ENCODE measurements at regions not wholly inside any gene's neighbourhood (a gene's known extent, or its start where the extent isn't known, plus 50 kb on each side); places are given as distances from the start of the nearest gene placed in this dataset.

DNA sequence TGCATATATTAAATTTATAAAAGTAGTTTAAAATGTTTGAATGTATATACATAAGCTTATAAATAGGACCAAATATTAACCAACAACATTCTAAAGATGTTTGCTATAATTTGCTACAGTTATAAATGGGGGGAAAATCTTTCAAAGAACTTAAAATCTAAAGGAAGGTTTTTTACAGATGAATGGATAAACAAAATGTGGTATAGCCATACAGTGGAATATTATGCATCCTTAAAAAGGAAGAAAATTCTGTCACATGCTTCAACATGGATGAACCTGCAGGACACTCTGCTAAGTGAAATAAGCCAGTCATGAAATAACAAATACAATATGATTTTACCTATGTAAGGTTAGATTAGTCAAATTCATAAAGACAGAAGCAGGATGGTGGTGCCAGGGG, 75.8 kb downstream of the TMEM17 start:
- H3F3A ChIP-seq (ENCODE audit: insufficient read depth, low read depth): no peaks in the 10 kb centered on the region
- ChIA-PET POLR2A (ENCODE audit: unreplicated experiment) (interaction anchor here (0.6 kb wide), 1 partner anchor 1285 kb away, joined by 9 read pairs; no protein-coding TSS in a partner anchor), CTCF (no interaction called here)
- H3K4me3 ChIP-seq: no peak overlapping the region
- no peak overlapping the region for H3K4me2 ChIP-seq
- H3K79me2 ChIP-seq (ENCODE audit: low read depth): no peaks in the 10 kb centered on the region
- BruUV-seq (replicated peaks): no TSS peak
- H3K27ac ChIP-seq: no peak overlapping the region
- TF ChIP-seq EZH2 (IDR thresholded peaks at IDR 0.05; ENCODE audit: low read depth) (no peak), CTCF (conservative IDR thresholded peaks at IDR 0.05) (no peak)
- intact Hi-C loops (cut with micrococcal nuclease; ENCODE audit: unreplicated experiment): no loop called here
- no peaks in the 10 kb centered on the region for H4K20me1 ChIP-seq (ENCODE audit: insufficient read depth)
- no peaks in the 10 kb centered on the region for H3K36me3 ChIP-seq (ENCODE audit: low read depth)
- H3K9me2 ChIP-seq (ENCODE audit: insufficient read depth): no peaks in the 10 kb centered on the region
- H2AFZ ChIP-seq: no peak overlapping the region
- H3K27me3 ChIP-seq (ENCODE audit: insufficient read depth, low read depth): no peaks in the 10 kb centered on the region
- no peaks in the 10 kb centered on the region for H3K9me3 ChIP-seq (ENCODE audit: insufficient read depth, low read depth)
- DNase-seq: no peak
- peaks cover 1% of the 10 kb centered on the region; the same call in 1 of the 2 replicates for H3K4me1 ChIP-seq (replicated peaks; ENCODE audit: insufficient read depth)

- H3K9me2 ChIP-seq (ENCODE audit: insufficient read depth): no peaks in the 10 kb centered on the region
- BruUV-seq (replicated peaks): no TSS peak
- H2AFZ ChIP-seq: no peak overlapping the region
- no peaks in the 10 kb centered on the region for H4K20me1 ChIP-seq (ENCODE audit: insufficient read depth)
- no peak for DNase-seq
- H3K4me1 ChIP-seq (replicated peaks; ENCODE audit: insufficient read depth): peaks cover 4% of the 10 kb centered on the region; the same call in 1 of the 2 replicates
- no peak overlapping the region for H3K4me2 ChIP-seq
- H3K79me2 ChIP-seq (ENCODE audit: low read depth): no peaks in the 10 kb centered on the region
- H3K27me3 ChIP-seq (ENCODE audit: insufficient read depth, low read depth): no peaks in the 10 kb centered on the region
- intact Hi-C loops (cut with micrococcal nuclease; ENCODE audit: unreplicated experiment): no loop called here
- H3K27ac ChIP-seq: no peak overlapping the region
- no peaks in the 10 kb centered on the region for H3K9me3 ChIP-seq (ENCODE audit: insufficient read depth, low read depth)
- POLR2A ChIA-PET (ENCODE audit: unreplicated experiment): no interaction called here
- TF ChIP-seq EZH2 (IDR thresholded peaks at IDR 0.05; ENCODE audit: low read depth) (no peak), CTCF (conservative IDR thresholded peaks at IDR 0.05) (no peak)
- H3K4me3 ChIP-seq: no peak overlapping the region
- no peaks in the 10 kb centered on the region for H3K36me3 ChIP-seq (ENCODE audit: low read depth)
- H3F3A ChIP-seq (ENCODE audit: insufficient read depth, low read depth): no peaks in the 10 kb centered on the region
- CTCF ChIA-PET: no interaction called here
These were observed 78.8 kb downstream of the TMEM17 start for GRCh38 chr2:62427146-62427545.

DNA sequence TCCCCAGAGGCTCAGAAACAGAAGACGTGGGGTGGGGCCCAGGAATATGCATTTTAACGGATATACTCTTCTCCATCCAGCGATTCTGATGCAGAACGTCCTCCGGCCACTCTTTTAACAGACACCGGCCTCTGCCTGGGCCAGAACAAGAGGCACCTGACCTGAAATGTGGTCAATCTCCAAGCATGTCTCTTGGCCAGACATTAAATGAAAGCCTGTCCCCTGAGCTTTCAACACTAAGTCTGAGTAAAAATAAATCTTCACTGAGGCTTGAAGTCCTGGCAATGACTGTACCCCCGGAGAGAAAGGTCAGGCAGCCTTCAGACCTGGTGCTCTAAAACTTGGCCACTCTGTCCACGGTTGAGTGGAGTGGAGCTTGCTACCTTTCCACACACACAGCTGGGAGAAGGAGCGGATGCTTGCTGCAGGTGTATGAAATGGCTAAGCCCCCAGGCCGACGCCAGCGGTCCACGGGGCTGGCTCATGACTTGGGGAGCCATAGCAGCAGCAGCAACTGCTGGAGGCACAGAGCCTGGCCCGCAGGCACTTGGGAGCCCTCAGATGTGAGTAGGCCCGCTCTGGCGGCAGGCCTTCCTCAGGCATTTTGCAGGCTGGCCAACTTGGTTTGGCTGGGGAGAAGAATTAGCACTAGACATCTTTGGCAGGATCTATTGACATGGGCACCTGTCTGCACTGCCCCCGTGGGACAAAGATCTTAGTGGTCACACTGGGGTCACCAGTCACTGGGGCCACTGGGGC, 79.7 kb downstream of the TMEM17 start:
- no peaks in the 10 kb centered on the region for H3K9me2 ChIP-seq (ENCODE audit: insufficient read depth)
- no TSS peak for BruUV-seq (replicated peaks)

More for the DNA sequence above, 79.7 kb downstream of the TMEM17 start:
- Histone ChIP-seq H4K20me1 (ENCODE audit: insufficient read depth) (no peaks in the 10 kb centered on the region), H3K9me3 (ENCODE audit: insufficient read depth, low read depth) (no peaks in the 10 kb centered on the region), H3K27ac (no peak overlapping the region), H3F3A (ENCODE audit: insufficient read depth, low read depth) (no peaks in the 10 kb centered on the region), H3K4me2 (no peak overlapping the region), H3K4me1 (replicated peaks; ENCODE audit: insufficient read depth) (peaks cover 4% of the 10 kb centered on the region; the same call in 1 of the 2 replicates), H3K79me2 (ENCODE audit: low read depth) (no peaks in the 10 kb centered on the region), H2AFZ (no peak overlapping the region), H3K36me3 (ENCODE audit: low read depth) (no peaks in the 10 kb centered on the region), H3K27me3 (ENCODE audit: insufficient read depth, low read depth) (no peaks in the 10 kb centered on the region), H3K4me3 (no peak overlapping the region)
- intact Hi-C loops (cut with micrococcal nuclease; ENCODE audit: unreplicated experiment): no loop called here
- CTCF ChIA-PET: no interaction called here
- DNase-seq: no peak
- no peak for TF ChIP-seq EZH2 (IDR thresholded peaks at IDR 0.05; ENCODE audit: low read depth)
- no peak for TF ChIP-seq CTCF (conservative IDR thresholded peaks at IDR 0.05)
- POLR2A ChIA-PET (ENCODE audit: unreplicated experiment): no interaction called here

Data from PC-9 (cell line).